ENCODE measurements at regions not wholly inside any gene's neighbourhood (a gene's known extent, or its start where the extent isn't known, plus 50 kb on each side); places are given as distances from the start of the nearest gene placed in this dataset.

GRCh38 chr9:1757186-1757585 lies 258.0 kb upstream of the SMARCA2 start:
- ChIA-PET CTCF (no interaction called here), POLR2A (no interaction called here)
- H3K27me3 ChIP-seq (replicated peaks; ENCODE audit: control insufficient read depth, insufficient read depth, low read length) = no peaks in the 10 kb centered on the region
- H3K36me3 ChIP-seq (ENCODE audit: control insufficient read depth, insufficient read depth, low read length) = no peaks in the 10 kb centered on the region
- H3K4me1 ChIP-seq = no peaks in the 10 kb centered on the region
- TF ChIP-seq CTCF (IDR thresholded peaks at IDR 0.05; ENCODE audit: insufficient read depth in 1 of 2, low read depth in 1 of 2, low read length in 1 of 2, severe bottlenecking in 1 of 2, unreplicated experiment in 1 of 2) = no peak
- intact Hi-C loops (cut with micrococcal nuclease; ENCODE audit: unreplicated experiment) = no loop called here
- BruUV-seq (replicated peaks) = no TSS peak
- no peak for DNase-seq
- H3K9me3 Mint-ChIP-seq (ENCODE audit: unreplicated experiment) = peaks cover 14% of the 10 kb centered on the region
- H3K9me3 ChIP-seq = no peaks in the 10 kb centered on the region
- no peak overlapping the region for H3K4me3 Mint-ChIP-seq (ENCODE audit: unreplicated experiment)
- no peak overlapping the region for H3K27ac Mint-ChIP-seq (ENCODE audit: unreplicated experiment)
- no peaks in the 10 kb centered on the region for H3K4me1 Mint-ChIP-seq (ENCODE audit: low read depth, unreplicated experiment)
- H3K36me3 Mint-ChIP-seq (ENCODE audit: insufficient read depth, unreplicated experiment) = no peaks in the 10 kb centered on the region
- no peak overlapping the region for H3K4me3 ChIP-seq (ENCODE audit: low read depth, low read length)
- H3K27me3 Mint-ChIP-seq (ENCODE audit: insufficient read depth, unreplicated experiment) = peaks cover 5% of the 10 kb centered on the region

GRCh38 chr9:1759009-1759408 lies 256.1 kb upstream of the SMARCA2 start:
- no peaks in the 10 kb centered on the region for H3K36me3 ChIP-seq (ENCODE audit: control insufficient read depth, insufficient read depth, low read length)
- H3K4me3 ChIP-seq (ENCODE audit: low read depth, low read length) = no peak overlapping the region
- TF ChIP-seq CTCF (IDR thresholded peaks at IDR 0.05; ENCODE audit: insufficient read depth in 1 of 2, low read depth in 1 of 2, low read length in 1 of 2, severe bottlenecking in 1 of 2, unreplicated experiment in 1 of 2) = no peak
- BruUV-seq (replicated peaks) = no TSS peak
- CTCF ChIA-PET = no interaction called here
- no peaks in the 10 kb centered on the region for H3K4me1 ChIP-seq
- no peak overlapping the region for H3K27ac Mint-ChIP-seq (ENCODE audit: unreplicated experiment)
- no peaks in the 10 kb centered on the region for H3K4me1 Mint-ChIP-seq (ENCODE audit: low read depth, unreplicated experiment)
- no peaks in the 10 kb centered on the region for H3K9me3 ChIP-seq
- H3K27me3 ChIP-seq (replicated peaks; ENCODE audit: control insufficient read depth, insufficient read depth, low read length) = no peaks in the 10 kb centered on the region
- peaks cover 5% of the 10 kb centered on the region for H3K27me3 Mint-ChIP-seq (ENCODE audit: insufficient read depth, unreplicated experiment)
- POLR2A ChIA-PET = no interaction called here
- intact Hi-C loops (cut with micrococcal nuclease; ENCODE audit: unreplicated experiment) = no loop called here
- no peak overlapping the region for H3K4me3 Mint-ChIP-seq (ENCODE audit: unreplicated experiment)
- DNase-seq = peak in 1 of 2 experiments; percentile 1
- H3K36me3 Mint-ChIP-seq (ENCODE audit: insufficient read depth, unreplicated experiment) = no peaks in the 10 kb centered on the region
- H3K9me3 Mint-ChIP-seq (ENCODE audit: unreplicated experiment) = peaks cover 14% of the 10 kb centered on the region

- intact Hi-C loops (cut with micrococcal nuclease; ENCODE audit: unreplicated experiment) = no loop called here
- H3K4me1 Mint-ChIP-seq (ENCODE audit: low read depth, unreplicated experiment) = no peaks in the 10 kb centered on the region
- TF ChIP-seq CTCF (IDR thresholded peaks at IDR 0.05; ENCODE audit: insufficient read depth in 1 of 2, low read depth in 1 of 2, low read length in 1 of 2, severe bottlenecking in 1 of 2, unreplicated experiment in 1 of 2) = no peak
- no peak overlapping the region for H3K4me3 Mint-ChIP-seq (ENCODE audit: unreplicated experiment)
- no peaks in the 10 kb centered on the region for H3K4me1 ChIP-seq
- peaks cover 14% of the 10 kb centered on the region for H3K9me3 Mint-ChIP-seq (ENCODE audit: unreplicated experiment)
- no peak overlapping the region for H3K4me3 ChIP-seq (ENCODE audit: low read depth, low read length)
- ChIA-PET CTCF (no interaction called here), POLR2A (no interaction called here)
- peaks cover 5% of the 10 kb centered on the region for H3K27me3 Mint-ChIP-seq (ENCODE audit: insufficient read depth, unreplicated experiment)
- no peaks in the 10 kb centered on the region for H3K36me3 Mint-ChIP-seq (ENCODE audit: insufficient read depth, unreplicated experiment)
- DNase-seq = no peak
- H3K36me3 ChIP-seq (ENCODE audit: control insufficient read depth, insufficient read depth, low read length) = no peaks in the 10 kb centered on the region
- H3K27ac Mint-ChIP-seq (ENCODE audit: unreplicated experiment) = no peak overlapping the region
- no peaks in the 10 kb centered on the region for H3K27me3 ChIP-seq (replicated peaks; ENCODE audit: control insufficient read depth, insufficient read depth, low read length)
- BruUV-seq (replicated peaks) = no TSS peak
- no peaks in the 10 kb centered on the region for H3K9me3 ChIP-seq
Observed at GRCh38 chr9:1759771-1760300, 255.3 kb upstream of the SMARCA2 start.

Data from Caco-2 (cell line).